ENCODE measurements at regions not wholly inside any gene's neighbourhood (a gene's known extent, or its start where the extent isn't known, plus 50 kb on each side); places are given as distances from the start of the nearest gene placed in this dataset.

- ATAC-seq, result no peak
- 85 to 87% (median 86%) methylated on average over 7 of the region's 7 CpGs for WGBS, 4 donors
- intact Hi-C loops (cut with DNase I), result no loop called here
Observed at GRCh38 chr11:33574331-33574730, 126.3 kb downstream of the C11orf91 start.

GRCh38 chr11:33569333-33569732 lies 131.3 kb downstream of the C11orf91 start:
- peaks cover 0 to 12% (median 3%) of the 10 kb centered on the region in 12 donors for H3K9me3 ChIP-seq
- H3K36me3 ChIP-seq, result no peaks in the 10 kb centered on the region
- intact Hi-C loops (cut with DNase I), result loop anchor here in 1 of 10 donors (10.0 kb wide), 1 partner anchor 205 kb away; no protein-coding TSS in a partner anchor
- no peaks in the 10 kb centered on the region for H3K4me1 ChIP-seq
- H3K27ac ChIP-seq, result no peak overlapping the region
- 81 to 88% (median 86%) methylated on average over 4 of the region's 4 CpGs for WGBS, 4 donors
- H3K4me3 ChIP-seq, result no peak overlapping the region
- no peak for ATAC-seq
- no peak for DNase-seq
- H3K27me3 ChIP-seq, result peaks cover 0 to 3% (median 0%) of the 10 kb centered on the region in 9 donors
- no peak for TF ChIP-seq POLR2A (IDR thresholded peaks at IDR 0.05)
- no peak for TF ChIP-seq CTCF (IDR thresholded peaks at IDR 0.05)

More at GRCh38 chr11:33574331-33574730, 126.3 kb downstream of the C11orf91 start:
- H3K9me3 ChIP-seq, result peaks cover 0 to 12% (median 3%) of the 10 kb centered on the region in 12 donors
- H3K4me3 ChIP-seq, result no peak overlapping the region
- H3K27me3 ChIP-seq, result no peaks in the 10 kb centered on the region
- no peak for TF ChIP-seq POLR2A (IDR thresholded peaks at IDR 0.05)
- no peak for TF ChIP-seq CTCF (IDR thresholded peaks at IDR 0.05)
- no peak overlapping the region for H3K27ac ChIP-seq
- no peaks in the 10 kb centered on the region for H3K36me3 ChIP-seq
- no peak for DNase-seq
- H3K4me1 ChIP-seq, result no peaks in the 10 kb centered on the region

- Histone ChIP-seq H3K27ac (no peak overlapping the region), H3K4me1 (no peaks in the 10 kb centered on the region), H3K9me3 (peaks cover 0 to 3% (median 0%) of the 10 kb centered on the region in 12 donors), H3K4me3 (no peak overlapping the region), H3K36me3 (no peaks in the 10 kb centered on the region), H3K27me3 (peaks cover 0 to 3% (median 0%) of the 10 kb centered on the region in 9 donors)
- DNase-seq (no peak), ATAC-seq (no peak)
- intact Hi-C loops (cut with DNase I), result loop anchor here in 1 of 10 donors (10.0 kb wide), 1 partner anchor 202 kb away; no protein-coding TSS in a partner anchor
- 89 to 100% (median 95%) methylated on average over 1 of the region's 1 CpG for WGBS, 4 donors
- no peak for TF ChIP-seq POLR2A (IDR thresholded peaks at IDR 0.05)
- TF ChIP-seq CTCF (IDR thresholded peaks at IDR 0.05), result no peak
Observed at GRCh38 chr11:33567004-33567403, 133.6 kb downstream of the C11orf91 start.

GRCh38 chr11:33564856-33565453 lies 135.7 kb downstream of the C11orf91 start:
- ATAC-seq, result no peak
- Histone ChIP-seq H3K4me3 (no peak overlapping the region), H3K27me3 (peaks cover 0 to 3% (median 0%) of the 10 kb centered on the region in 9 donors), H3K9me3 (no peaks in the 10 kb centered on the region), H3K4me1 (no peaks in the 10 kb centered on the region), H3K36me3 (no peaks in the 10 kb centered on the region), H3K27ac (no peak overlapping the region)
- no peak for DNase-seq
- TF ChIP-seq POLR2A (IDR thresholded peaks at IDR 0.05), result no peak
- no peak for TF ChIP-seq CTCF (IDR thresholded peaks at IDR 0.05)
- WGBS, 4 donors, result 78 to 90% (median 84%) methylated on average over 7 of the region's 7 CpGs
- intact Hi-C loops (cut with DNase I), result loop anchor here in 1 of 10 donors (10.0 kb wide), 1 partner anchor 200 kb away; no protein-coding TSS in a partner anchor

Measured in heart left ventricle (tissue), 16 donors.